Nephron progenitor cell (in vitro differentiated cells): ENCODE measurements at regions not wholly inside any gene's neighbourhood (a gene's known extent, or its start where the extent isn't known, plus 50 kb on each side); places are given as distances from the start of the nearest gene placed in this dataset.

Experiments used
- DNase-seq: peaks from one replicate; pipeline ENCODE4 v3.0.0; 2021
- H3K27ac Mint-ChIP-seq: 2 replicates; pipeline ENCODE4 v1.8.0; 2021; ENCODE audit warnings: mild to moderate bottlenecking, moderate library complexity, mixed read lengths
- H3K27me3 Mint-ChIP-seq: 2 replicates; pipeline ENCODE4 v1.8.0; 2021; ENCODE audit warnings: mild to moderate bottlenecking, low read depth, mixed read lengths; ENCODE audit not compliant: poor library complexity
- H3K36me3 Mint-ChIP-seq: 2 replicates; pipeline ENCODE4 v1.8.0; 2021; ENCODE audit warnings: low read depth, mixed read lengths
- H3K4me1 Mint-ChIP-seq: 2 replicates; pipeline ENCODE4 v1.8.0; 2021; ENCODE audit warnings: mixed read lengths
- H3K4me3 Mint-ChIP-seq: 2 replicates; pipeline ENCODE4 v1.8.0; 2021; ENCODE audit warnings: mild to moderate bottlenecking, moderate library complexity, mixed read lengths
- H3K9me3 Mint-ChIP-seq: 2 replicates; pipeline ENCODE4 v1.8.0; 2021; ENCODE audit warnings: mild to moderate bottlenecking, moderate library complexity, mixed read lengths
- TF ChIP-seq, protein P1 (sequence below): fragments of 200-600 bp; sonication (generic); IDR thresholded peaks from 2 replicates; pipeline ENCODE4 v1.5.0; 2021; ENCODE audit warnings: antibody characterized with exemption

DNA sequence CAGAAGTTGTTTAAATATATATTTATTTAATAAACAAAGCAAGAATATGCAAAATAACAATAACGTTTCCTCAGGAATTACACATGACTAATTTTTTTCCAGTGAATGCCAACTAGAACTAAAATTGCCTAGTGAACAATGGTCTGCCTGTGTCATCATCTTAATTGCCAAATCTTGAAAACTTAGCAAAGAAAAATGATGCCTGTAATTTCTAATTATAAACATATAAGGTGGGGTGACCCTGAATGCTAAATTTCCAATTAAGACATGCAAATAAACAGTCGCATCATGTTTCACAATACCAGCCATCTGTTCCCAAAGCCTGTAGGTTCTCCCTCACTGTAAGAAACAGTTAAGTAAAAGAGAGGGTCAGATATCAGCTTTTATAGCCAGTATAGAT, 67.6 kb upstream of the PLCL2 start:
- Mint-ChIP-seq H3K4me3 (no peak overlapping the region), H3K27ac (no peak overlapping the region), H3K36me3 (no peaks in the 10 kb centered on the region), H3K27me3 (peaks cover 6% of the 10 kb centered on the region), H3K9me3 (no peaks in the 10 kb centered on the region), H3K4me1 (no peaks in the 10 kb centered on the region)
- TF ChIP-seq, protein P1, sequence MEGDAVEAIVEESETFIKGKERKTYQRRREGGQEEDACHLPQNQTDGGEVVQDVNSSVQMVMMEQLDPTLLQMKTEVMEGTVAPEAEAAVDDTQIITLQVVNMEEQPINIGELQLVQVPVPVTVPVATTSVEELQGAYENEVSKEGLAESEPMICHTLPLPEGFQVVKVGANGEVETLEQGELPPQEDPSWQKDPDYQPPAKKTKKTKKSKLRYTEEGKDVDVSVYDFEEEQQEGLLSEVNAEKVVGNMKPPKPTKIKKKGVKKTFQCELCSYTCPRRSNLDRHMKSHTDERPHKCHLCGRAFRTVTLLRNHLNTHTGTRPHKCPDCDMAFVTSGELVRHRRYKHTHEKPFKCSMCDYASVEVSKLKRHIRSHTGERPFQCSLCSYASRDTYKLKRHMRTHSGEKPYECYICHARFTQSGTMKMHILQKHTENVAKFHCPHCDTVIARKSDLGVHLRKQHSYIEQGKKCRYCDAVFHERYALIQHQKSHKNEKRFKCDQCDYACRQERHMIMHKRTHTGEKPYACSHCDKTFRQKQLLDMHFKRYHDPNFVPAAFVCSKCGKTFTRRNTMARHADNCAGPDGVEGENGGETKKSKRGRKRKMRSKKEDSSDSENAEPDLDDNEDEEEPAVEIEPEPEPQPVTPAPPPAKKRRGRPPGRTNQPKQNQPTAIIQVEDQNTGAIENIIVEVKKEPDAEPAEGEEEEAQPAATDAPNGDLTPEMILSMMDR = no peak
- no peak for DNase-seq

DNA sequence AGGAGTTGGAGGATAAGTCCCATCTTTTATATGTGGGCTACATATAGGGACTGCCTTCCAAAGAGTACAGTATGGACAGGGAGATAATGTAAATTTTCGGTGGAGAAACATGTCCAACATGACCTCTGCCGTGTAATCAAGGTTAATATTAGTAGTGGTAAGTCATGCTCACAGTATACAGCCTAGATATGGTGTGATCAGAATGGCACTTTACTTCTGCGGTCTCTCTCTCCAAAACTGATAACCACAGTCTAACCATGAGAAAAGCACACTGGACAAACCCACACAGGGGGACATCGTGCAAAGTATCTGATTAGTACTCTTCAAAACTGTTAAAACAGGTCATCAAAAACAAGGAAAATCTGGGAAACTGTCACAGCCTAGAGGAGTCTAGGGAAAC, 66.6 kb upstream of the PLCL2 start:
- no peak overlapping the region for H3K27ac Mint-ChIP-seq
- no peaks in the 10 kb centered on the region for H3K4me1 Mint-ChIP-seq
- H3K9me3 Mint-ChIP-seq = no peaks in the 10 kb centered on the region

DNA sequence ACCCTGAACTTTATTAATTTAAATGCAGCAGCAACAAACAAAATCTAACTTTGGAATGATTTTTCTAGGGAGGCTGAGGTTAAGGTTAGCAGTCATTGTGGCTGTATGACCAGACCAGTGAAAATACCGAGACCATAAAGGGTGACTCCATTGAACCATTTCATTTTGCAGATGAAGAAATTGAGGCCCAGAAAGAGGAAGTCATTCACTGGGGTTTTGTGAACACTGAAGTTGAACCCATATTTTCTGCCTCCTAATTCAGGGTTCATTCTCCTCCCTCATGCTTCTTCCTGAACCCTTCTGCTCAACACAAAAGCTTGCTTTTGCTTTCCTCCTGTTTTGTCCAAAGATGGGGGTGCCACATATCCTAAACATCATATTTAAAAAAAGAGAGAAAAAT, 65.8 kb upstream of the PLCL2 start:
- H3K9me3 Mint-ChIP-seq = no peaks in the 10 kb centered on the region
- H3K27me3 Mint-ChIP-seq = peaks cover 6% of the 10 kb centered on the region
- H3K4me3 Mint-ChIP-seq = no peak overlapping the region
- H3K27ac Mint-ChIP-seq = no peak overlapping the region
- DNase-seq = no peak
- TF ChIP-seq, protein P1 = no peak
- H3K36me3 Mint-ChIP-seq = no peaks in the 10 kb centered on the region
- H3K4me1 Mint-ChIP-seq = no peaks in the 10 kb centered on the region

More for the DNA sequence above, 66.6 kb upstream of the PLCL2 start:
- H3K36me3 Mint-ChIP-seq = no peaks in the 10 kb centered on the region
- TF ChIP-seq, protein P1 = no peak
- peaks cover 6% of the 10 kb centered on the region for H3K27me3 Mint-ChIP-seq
- DNase-seq = no peak
- H3K4me3 Mint-ChIP-seq = no peak overlapping the region

DNA sequence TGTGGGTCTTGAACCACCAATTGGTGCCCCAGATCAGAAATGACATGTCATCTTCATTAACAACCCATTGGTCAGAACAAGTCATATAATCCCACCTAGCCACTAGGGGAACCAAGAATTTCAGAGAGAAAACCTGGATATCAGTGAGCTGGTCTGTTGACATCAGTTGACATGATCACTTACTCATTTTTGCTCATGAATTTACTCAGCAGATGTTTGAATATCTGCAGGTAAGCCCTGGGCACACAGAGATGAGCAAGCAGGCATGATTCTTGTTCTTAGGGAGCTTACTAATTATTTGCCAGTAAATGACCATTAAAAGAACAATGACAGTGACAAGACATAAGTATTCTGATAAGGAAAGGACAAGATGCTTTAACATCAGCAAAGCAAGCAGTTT, 64.3 kb upstream of the PLCL2 start:
- no peak overlapping the region for H3K4me3 Mint-ChIP-seq
- H3K9me3 Mint-ChIP-seq = no peaks in the 10 kb centered on the region
- peaks cover 3% of the 10 kb centered on the region for H3K27me3 Mint-ChIP-seq
- H3K27ac Mint-ChIP-seq = no peak overlapping the region
- TF ChIP-seq, protein P1 = no peak
- no peaks in the 10 kb centered on the region for H3K36me3 Mint-ChIP-seq
- H3K4me1 Mint-ChIP-seq = no peaks in the 10 kb centered on the region
- no peak for DNase-seq

DNA sequence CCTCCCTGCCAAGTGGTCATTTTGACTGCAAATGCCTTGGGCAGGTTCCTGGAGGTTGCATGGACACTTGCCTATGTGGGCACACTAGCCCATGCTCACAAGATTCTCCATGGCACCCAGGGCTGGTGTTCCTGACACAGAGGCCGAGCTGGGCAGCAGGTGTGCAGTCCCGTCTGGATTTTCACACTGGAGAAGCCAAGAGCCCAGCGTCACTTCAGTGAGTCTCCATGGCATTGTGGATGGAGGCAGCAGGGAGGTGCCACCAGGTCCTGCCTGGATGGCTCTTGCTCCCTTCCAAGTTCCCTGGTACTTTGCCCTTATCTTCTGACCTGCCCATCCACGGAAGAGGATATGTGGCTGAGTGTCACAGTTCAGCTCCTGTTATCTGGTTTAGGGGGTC, 63.7 kb upstream of the PLCL2 start:
- Mint-ChIP-seq H3K4me1 (no peaks in the 10 kb centered on the region), H3K9me3 (no peaks in the 10 kb centered on the region), H3K4me3 (no peak overlapping the region), H3K27ac (no peak overlapping the region), H3K27me3 (peaks cover 3% of the 10 kb centered on the region), H3K36me3 (no peaks in the 10 kb centered on the region)
- no peak for DNase-seq
- TF ChIP-seq, protein P1 = no peak

DNA sequence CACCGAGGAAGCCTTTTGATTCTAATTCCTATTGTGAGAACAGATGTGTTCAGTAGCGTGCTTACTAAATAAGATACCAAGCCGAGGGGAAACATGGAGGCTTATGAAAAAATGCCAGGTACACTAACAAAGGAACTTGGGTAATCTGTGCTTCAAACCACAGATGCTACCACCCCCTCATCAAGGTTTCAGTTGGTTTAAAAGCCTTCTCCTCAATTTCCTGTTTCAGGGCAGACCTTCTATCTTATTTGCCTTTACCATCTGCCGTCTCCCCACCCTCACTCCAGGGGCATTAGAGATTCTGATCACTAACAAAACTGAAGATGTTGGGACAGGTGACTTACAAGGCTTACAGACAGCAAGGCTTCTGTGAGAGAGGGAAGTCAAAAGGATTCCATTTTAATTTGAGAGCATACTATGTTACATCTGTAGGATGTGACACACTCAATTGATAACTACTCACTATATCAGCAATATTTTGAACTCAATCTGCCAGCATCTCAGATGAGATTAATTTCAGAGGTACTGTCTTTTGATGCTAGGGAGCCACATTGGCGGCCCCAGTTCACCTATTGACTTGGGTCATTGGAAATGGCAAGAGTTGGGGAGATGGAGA, 60.6 kb upstream of the PLCL2 start:
- H3K9me3 Mint-ChIP-seq = no peaks in the 10 kb centered on the region
- TF ChIP-seq, protein P1 = no peak
- no peak overlapping the region for H3K4me3 Mint-ChIP-seq
- H3K4me1 Mint-ChIP-seq = no peaks in the 10 kb centered on the region
- H3K27me3 Mint-ChIP-seq = peaks cover 3% of the 10 kb centered on the region
- no peak overlapping the region for H3K27ac Mint-ChIP-seq
- DNase-seq = no peak
- no peaks in the 10 kb centered on the region for H3K36me3 Mint-ChIP-seq
